BJ (cell line): ENCODE measurements at regions not wholly inside any gene's neighbourhood (a gene's known extent, or its start where the extent isn't known, plus 50 kb on each side); places are given as distances from the start of the nearest gene placed in this dataset.

Experiments used
- CTCF ChIA-PET: fragments of 350-600 bp; formaldehyde crosslinking; extraction: SDS; loops from one replicate; lab custom pipeline; 2021; ENCODE audit warnings: antibody characterized with exemption, inconsistent platforms; lab: Yijun Ruan, JAX
- POLR2A ChIA-PET: fragments of 300-600 bp; sonication (Branson Sonifier 250); formaldehyde crosslinking; extraction: SDS; loops from one replicate; lab custom pipeline; 2021; ENCODE audit warnings: antibody characterized with exemption; lab: Charles Lee
- DNase-seq: peaks from one replicate; pipeline ENCODE4 v3.0.0-alpha.2; 2011; ENCODE audit warnings: low read depth
- H3K27me3 ChIP-seq: 2 replicates; pipeline ENCODE4 v1.6.0; 2011; ENCODE audit warnings: low read length; ENCODE audit not compliant: control insufficient read depth, insufficient read depth
- H3K36me3 ChIP-seq: 2 replicates; pipeline ENCODE4 v1.5.1; 2011; ENCODE audit warnings: low read length; ENCODE audit not compliant: control insufficient read depth, insufficient read depth
- H3K4me3 ChIP-seq: 2 replicates; pipeline ENCODE4 v1.5.1; 2011; ENCODE audit warnings: low read depth, mild to moderate bottlenecking, control low read depth, low read length
- CTCF ChIP-seq: IDR thresholded peaks from 2 replicates; pipeline ENCODE4 v1.5.1; 2011; ENCODE audit warnings: low read depth, mild to moderate bottlenecking, control low read depth, inconsistent platforms, low read length, moderate library complexity; ENCODE audit not compliant: insufficient read depth

GRCh38 chr9:129402931-129403778 is 217.7 kb downstream of the C9orf50 start:
- CTCF ChIA-PET = interaction anchor here (1.0 kb wide), 1 partner anchor 10 kb away, joined by 4 read pairs; no protein-coding TSS in a partner anchor
- no peaks in the 10 kb centered on the region for H3K27me3 ChIP-seq
- no peak for DNase-seq
- POLR2A ChIA-PET = no interaction called here
- TF ChIP-seq CTCF = no peak
- H3K36me3 ChIP-seq = no peaks in the 10 kb centered on the region
- H3K4me3 ChIP-seq = no peak overlapping the region

GRCh38 chr9:129402371-129402739 is 218.5 kb downstream of the C9orf50 start:
- TF ChIP-seq CTCF = no peak
- Histone ChIP-seq H3K4me3 (no peak overlapping the region), H3K27me3 (no peaks in the 10 kb centered on the region), H3K36me3 (no peaks in the 10 kb centered on the region)
- POLR2A ChIA-PET = no interaction called here
- DNase-seq = no peak
- CTCF ChIA-PET = interaction anchor here (1.0 kb wide), 1 partner anchor 9 kb away, joined by 4 read pairs; no protein-coding TSS in a partner anchor

GRCh38 chr9:129401623-129402370 is 219.1 kb downstream of the C9orf50 start:
- no peak for DNase-seq
- H3K4me3 ChIP-seq = no peak overlapping the region
- POLR2A ChIA-PET = no interaction called here
- H3K27me3 ChIP-seq = no peaks in the 10 kb centered on the region
- TF ChIP-seq CTCF = no peak
- CTCF ChIA-PET = interaction anchor here (1.0 kb wide), 1 partner anchor 9 kb away, joined by 4 read pairs; no protein-coding TSS in a partner anchor
- H3K36me3 ChIP-seq = no peaks in the 10 kb centered on the region

GRCh38 chr9:129400971-129401622 is 219.8 kb downstream of the C9orf50 start:
- ChIA-PET CTCF (interaction anchor here (1.2 kb wide), 1 partner anchor 10 kb away, joined by 5 read pairs; no protein-coding TSS in a partner anchor), POLR2A (no interaction called here)
- H3K36me3 ChIP-seq = no peaks in the 10 kb centered on the region
- no peak for TF ChIP-seq CTCF
- H3K4me3 ChIP-seq = no peak overlapping the region
- no peaks in the 10 kb centered on the region for H3K27me3 ChIP-seq
- DNase-seq = no peak
